Hepatocyte (in vitro differentiated cells): ENCODE measurements at regions not wholly inside any gene's neighbourhood (a gene's known extent, or its start where the extent isn't known, plus 50 kb on each side); places are given as distances from the start of the nearest gene placed in this dataset.

Experiments used
- DNase-seq: peaks from one replicate; pipeline ENCODE4 v3.0.0-alpha.2; 2016; ENCODE audit warnings: low spot score
- H2AFZ ChIP-seq: fragments of 200-600 bp; sonication (generic); 2 replicates; pipeline ENCODE4 v1.6.0; 2016; ENCODE audit warnings: antibody characterized with exemption, mild to moderate bottlenecking
- H3K27ac ChIP-seq: fragments of 200-600 bp; sonication (generic); 2 replicates; pipeline ENCODE4 v1.5.1; 2016; ENCODE audit warnings: mild to moderate bottlenecking
- H3K27me3 ChIP-seq: fragments of 200-600 bp; sonication (generic); 2 replicates; pipeline ENCODE4 v1.6.1; 2016
- H3K36me3 ChIP-seq: fragments of 200-600 bp; sonication (generic); replicated peaks from 2 replicates; pipeline ENCODE4 v1.5.1; 2016; ENCODE audit warnings: low read depth; ENCODE audit not compliant: insufficient read depth
- H3K4me1 ChIP-seq: fragments of 200-600 bp; sonication (generic); 2 replicates; pipeline ENCODE4 v1.5.1; 2016; ENCODE audit warnings: mild to moderate bottlenecking, moderate library complexity; ENCODE audit not compliant: insufficient read depth
- H3K4me2 ChIP-seq: fragments of 200-600 bp; sonication (generic); 2 replicates; pipeline ENCODE4 v1.6.0; 2016
- H3K4me3 ChIP-seq: fragments of 200-600 bp; sonication (generic); 2 replicates; pipeline ENCODE4 v1.5.1; 2016; ENCODE audit warnings: mild to moderate bottlenecking
- H3K79me2 ChIP-seq: fragments of 200-600 bp; sonication (generic); 2 replicates; pipeline ENCODE4 v1.6.0; 2017; ENCODE audit warnings: mild to moderate bottlenecking
- H3K9me2 ChIP-seq: fragments of 200-600 bp; sonication (generic); replicated peaks from 2 replicates; pipeline ENCODE4 v1.6.0; 2017; ENCODE audit warnings: mild to moderate bottlenecking; ENCODE audit not compliant: insufficient read depth
- H3K9me3 ChIP-seq: fragments of 200-600 bp; sonication (generic); 2 replicates; pipeline ENCODE4 v1.5.1; 2016; ENCODE audit warnings: low read depth, mild to moderate bottlenecking
- H4K20me1 ChIP-seq: fragments of 200-600 bp; sonication (generic); 2 replicates; pipeline ENCODE4 v1.6.0; 2016; ENCODE audit warnings: mild to moderate bottlenecking; ENCODE audit not compliant: insufficient read depth, poor library complexity, severe bottlenecking
- CTCF ChIP-seq: fragments of 200-600 bp; sonication (generic); IDR thresholded peaks from 2 replicates; pipeline ENCODE4 v1.5.1; 2016; ENCODE audit warnings: antibody characterized with exemption, mild to moderate bottlenecking; ENCODE audit not compliant: poor library complexity
- EZH2 ChIP-seq: fragments of 200-600 bp; sonication (generic); IDR thresholded peaks from 2 replicates; pipeline ENCODE4 v1.6.1; 2016; ENCODE audit warnings: antibody characterized with exemption, mild to moderate bottlenecking, borderline replicate concordance
- EZH2phosphoT487 ChIP-seq: fragments of 200-600 bp; sonication (generic); IDR thresholded peaks from one replicate; pipeline ENCODE4 v1.6.1; 2018; ENCODE audit warnings: antibody characterized with exemption, mild to moderate bottlenecking, low read depth, moderate library complexity; ENCODE audit not compliant: unreplicated experiment, severe bottlenecking
- WGBS: methylation state at CpG from one replicate; pipeline ENCODE4 v1.1.6; 2016; ENCODE audit warnings: low lambda C conversion rate; ENCODE audit errors: missing lambda C conversion rate; 5-methylcytosine and 5-hydroxymethylcytosine counted together

- 53% methylated on average over 1 of the region's 1 CpG for WGBS
- Histone ChIP-seq H3K79me2 (peaks cover 7% of the 10 kb centered on the region), H4K20me1 (no peaks in the 10 kb centered on the region), H3K27me3 (no peaks in the 10 kb centered on the region), H2AFZ (no peak overlapping the region), H3K4me3 (no peak overlapping the region), H3K4me1 (peaks cover 9% of the 10 kb centered on the region), H3K9me2 (no peaks in the 10 kb centered on the region), H3K27ac (peak overlapping the region; percentile 93), H3K36me3 (no peaks in the 10 kb centered on the region), H3K4me2 (peak overlapping the region; percentile 66), H3K9me3 (peaks cover 3% of the 10 kb centered on the region)
- TF ChIP-seq CTCF (no peak), EZH2phosphoT487 (no peak), EZH2 (no peak)
- no peak for DNase-seq
Measured at GRCh38 chr17:63150490-63150889, 184.5 kb downstream of the TANC2 start.

GRCh38 chr17:63150994-63151464, 185.0 kb downstream of the TANC2 start:
- Histone ChIP-seq H3K4me3 (no peak overlapping the region), H3K27ac (peak overlapping the region; percentile 93), H3K4me1 (peaks cover 9% of the 10 kb centered on the region), H3K4me2 (peak overlapping the region; percentile 66), H3K79me2 (peaks cover 11% of the 10 kb centered on the region), H2AFZ (no peak overlapping the region), H4K20me1 (no peaks in the 10 kb centered on the region), H3K36me3 (no peaks in the 10 kb centered on the region), H3K9me3 (no peaks in the 10 kb centered on the region), H3K9me2 (no peaks in the 10 kb centered on the region), H3K27me3 (no peaks in the 10 kb centered on the region)
- DNase-seq: peak; percentile 11
- 40% methylated on average over 4 of the region's 4 CpGs for WGBS
- no peak for TF ChIP-seq EZH2
- no peak for TF ChIP-seq EZH2phosphoT487
- no peak for TF ChIP-seq CTCF

GRCh38 chr17:63151941-63152523, 186.0 kb downstream of the TANC2 start:
- 41% methylated on average over 4 of the region's 4 CpGs for WGBS
- Histone ChIP-seq H3K4me1 (peaks cover 9% of the 10 kb centered on the region), H3K4me2 (peak overlapping the region; percentile 66), H3K9me2 (no peaks in the 10 kb centered on the region), H4K20me1 (no peaks in the 10 kb centered on the region), H3K27me3 (no peaks in the 10 kb centered on the region), H2AFZ (no peak overlapping the region), H3K27ac (peak overlapping the region; percentile 93), H3K4me3 (no peak overlapping the region), H3K9me3 (no peaks in the 10 kb centered on the region), H3K79me2 (peaks cover 11% of the 10 kb centered on the region), H3K36me3 (no peaks in the 10 kb centered on the region)
- DNase-seq: no peak
- TF ChIP-seq EZH2: no peak
- no peak for TF ChIP-seq EZH2phosphoT487
- no peak for TF ChIP-seq CTCF
